SK-N-SH (cell line): ENCODE measurements at regions not wholly inside any gene's neighbourhood (a gene's known extent, or its start where the extent isn't known, plus 50 kb on each side); places are given as distances from the start of the nearest gene placed in this dataset.
"Not testable (repeated sequence)": the region's sequence is repeated elsewhere in the genome, so short reads cannot be mapped to it uniquely, and the experiment has no call there.

Experiments
- CTCF ChIA-PET: fragments of 300-600, 350-600 bp; formaldehyde crosslinking; extraction: SDS; loops from one replicate; lab custom pipeline; 2021; lab: Yijun Ruan, JAX
- POLR2A ChIA-PET: fragments of 350-600 bp; sonication (Branson Sonifier 250); formaldehyde crosslinking; extraction: SDS; loops from one replicate; lab custom pipeline; 2020; ENCODE audit warnings: antibody characterized with exemption, inconsistent platforms; lab: Yijun Ruan, JAX
- DNase-seq: peaks from one replicate; pipeline ENCODE4 v3.0.0; 2012
- H2AFZ ChIP-seq: fragments of 200-600 bp; sonication (generic); 2 replicates; pipeline ENCODE4 v1.8.1; 2016; ENCODE audit warnings: antibody characterized with exemption, mild to moderate bottlenecking, low read depth
- H3F3A ChIP-seq: fragments of 200-600 bp; sonication (generic); replicated peaks from 2 replicates; pipeline ENCODE3; 2016; ENCODE audit warnings: antibody characterized with exemption, mild to moderate bottlenecking; ENCODE audit not compliant: insufficient read depth
- H3K27ac ChIP-seq, 2 experiments: fragments of 200-500 bp in 1 of 2; fragments of 200-600 bp in 1 of 2; sonication (Bioruptor generic) in 1 of 2; sonication (generic), shearing (Covaris generic) in 1 of 2; 2 replicates each; pipeline versions ENCODE4 v1.5.1 to v1.6.1; 2014 to 2016; ENCODE audit warnings: low read depth in 2 of 2, inconsistent platforms in 1 of 2, low read length in 1 of 2, mild to moderate bottlenecking in 1 of 2, mixed read lengths in 1 of 2
- H3K27me3 ChIP-seq: fragments of 200-600 bp; sonication (generic), shearing (Covaris generic); 2 replicates; pipeline ENCODE4 v1.6.1; 2016; ENCODE audit warnings: mixed run types; ENCODE audit not compliant: insufficient read depth
- H3K36me3 ChIP-seq, 2 experiments: fragments of 200-500 bp in 1 of 2; fragments of 200-600 bp in 1 of 2; sonication (Bioruptor generic) in 1 of 2; sonication (generic) in 1 of 2; replicated peaks in 1 of 2; 2 replicates each; pipeline versions ENCODE3 to v1.5.1; 2014 to 2016; ENCODE audit warnings: low read length in 1 of 2, mild to moderate bottlenecking in 1 of 2; ENCODE audit not compliant: insufficient read depth in 2 of 2, control insufficient read depth in 1 of 2
- H3K4me1 ChIP-seq, 2 experiments: fragments of 200-500 bp in 1 of 2; fragments of 200-600 bp in 1 of 2; sonication (Bioruptor generic) in 1 of 2; sonication (generic), shearing (Covaris generic) in 1 of 2; 2 replicates each; pipeline versions ENCODE4 v1.5.1 to v1.6.1; 2014 to 2016; ENCODE audit warnings: low read depth in 1 of 2, low read length in 1 of 2, mixed run types in 1 of 2; ENCODE audit not compliant: insufficient read depth in 2 of 2, control insufficient read depth in 1 of 2
- H3K4me2 ChIP-seq: fragments of 200-600 bp; sonication (generic), shearing (Covaris generic); 2 replicates; pipeline ENCODE4 v1.6.1; 2017; ENCODE audit warnings: mixed run types
- H3K4me3 ChIP-seq, 2 experiments: fragments of 200-500 bp in 1 of 2; fragments of 200-600 bp in 1 of 2; sonication (Bioruptor generic) in 1 of 2; sonication (generic), shearing (Covaris generic) in 1 of 2; 2 replicates each; pipeline versions ENCODE4 v1.5.1 to v1.8.1; 2014 to 2016; ENCODE audit warnings: low read depth in 2 of 2, inconsistent platforms in 1 of 2, low read length in 1 of 2, mild to moderate bottlenecking in 1 of 2, mixed read lengths in 1 of 2, moderate library complexity in 1 of 2
- H3K79me2 ChIP-seq: fragments of 200-600 bp; sonication (generic); 2 replicates; pipeline ENCODE4 v1.8.1; 2017; ENCODE audit warnings: mild to moderate bottlenecking; ENCODE audit not compliant: insufficient read depth
- H3K9ac ChIP-seq: fragments of 200-600 bp; sonication (generic); 2 replicates; pipeline ENCODE4 v1.6.1; 2017; ENCODE audit warnings: mixed run types
- H3K9me2 ChIP-seq: fragments of 200-600 bp; sonication (generic); 2 replicates; pipeline ENCODE4 v1.6.1; 2017; ENCODE audit warnings: mixed run types
- H3K9me3 ChIP-seq: fragments of 200-600 bp; sonication (generic); 2 replicates; pipeline ENCODE4 v1.6.1; 2017; ENCODE audit warnings: mixed run types, mild to moderate bottlenecking, moderate library complexity
- H4K20me1 ChIP-seq: fragments of 200-600 bp; sonication (generic); 2 replicates; pipeline ENCODE4 v1.6.1; 2017; ENCODE audit warnings: mild to moderate bottlenecking, mixed run types; ENCODE audit not compliant: insufficient read depth
- EP300 ChIP-seq, 2 experiments: IDR thresholded peaks; 2 replicates each; pipeline versions ENCODE4 v1.4.0 to v1.6.1; 2012; ENCODE audit warnings: borderline replicate concordance in 1 of 2, low read depth in 1 of 2, low read length in 1 of 2
- FOSL2 ChIP-seq: IDR thresholded peaks from 2 replicates; pipeline ENCODE4 v1.4.0; 2012; ENCODE audit warnings: low read depth, mild to moderate bottlenecking, moderate library complexity, borderline replicate concordance
- JUND ChIP-seq: IDR thresholded peaks from 2 replicates; pipeline ENCODE4 v1.4.0; 2012
- MEF2A ChIP-seq: IDR thresholded peaks from 2 replicates; pipeline ENCODE4 v1.4.0; 2012; ENCODE audit warnings: low read depth, borderline replicate concordance
- NFIC ChIP-seq: IDR thresholded peaks from 2 replicates; pipeline ENCODE4 v1.4.0; 2012; ENCODE audit warnings: borderline replicate concordance
- NRF1 ChIP-seq: IDR thresholded peaks from 2 replicates; pipeline ENCODE4 v1.6.1; 2012; ENCODE audit warnings: low read depth, mild to moderate bottlenecking, low read length
- RCOR1 ChIP-seq: fragments of 150-350 bp; IDR thresholded peaks from 2 replicates; pipeline ENCODE4 v1.6.1; 2017; ENCODE audit warnings: antibody characterized with exemption, low read length
- RFX5 ChIP-seq: IDR thresholded peaks from 2 replicates; pipeline ENCODE4 v1.6.1; 2012; ENCODE audit warnings: mild to moderate bottlenecking, improper control_type of control experiment, low read length
- SIN3A ChIP-seq: IDR thresholded peaks from 2 replicates; pipeline ENCODE4 v1.6.1; 2012; ENCODE audit warnings: low read depth, mild to moderate bottlenecking, low read length, moderate library complexity, borderline replicate concordance
- YY1 ChIP-seq: IDR thresholded peaks from 2 replicates; pipeline ENCODE4 v1.4.0; 2012; ENCODE audit warnings: low read depth, mild to moderate bottlenecking
- WGBS: methylation state at CpG from one replicate; pipeline ENCODE4 v1.1.6; 2017; ENCODE audit warnings: low lambda C conversion rate; 5-methylcytosine and 5-hydroxymethylcytosine counted together
- TF ChIP-seq, protein P1 (sequence below): IDR thresholded peaks from 2 replicates; pipeline ENCODE4 v1.4.0; 2012; ENCODE audit warnings: low read depth, borderline replicate concordance
- TF ChIP-seq, protein P2 (sequence below): fragments of 150-350 bp; IDR thresholded peaks from 2 replicates; pipeline ENCODE4 v1.6.1; 2016; ENCODE audit warnings: mild to moderate bottlenecking, low read depth, low read length
- TF ChIP-seq, protein P3 (sequence below): IDR thresholded peaks from 2 replicates; pipeline ENCODE4; 2012

DNA sequence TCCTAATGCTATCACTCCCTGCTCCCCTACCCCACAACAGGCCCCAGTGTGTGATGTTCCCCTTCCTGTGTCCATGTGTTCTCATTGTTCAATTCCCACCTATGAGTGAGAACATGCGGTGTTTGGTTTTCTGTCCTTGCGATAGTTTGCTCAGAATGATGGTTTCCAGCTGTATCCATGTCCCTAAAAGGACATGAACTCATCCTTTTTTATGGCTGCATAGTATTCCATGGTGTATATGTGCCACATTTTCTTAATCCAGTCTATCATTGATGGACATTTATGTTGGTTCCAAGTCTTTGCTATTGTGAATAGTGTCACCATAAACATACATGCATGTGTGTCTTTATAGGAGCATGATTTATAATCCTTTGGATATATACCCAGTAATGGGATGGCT is 80.4 kb upstream of the B3GAT1 start:
- H2AFZ ChIP-seq, CTCF ChIA-PET, H4K20me1 ChIP-seq, H3K4me3 ChIP-seq, H3K9me2 ChIP-seq, H3K9ac ChIP-seq, H3K4me2 ChIP-seq, H3K4me1 ChIP-seq, H3K36me3 ChIP-seq, DNase-seq, POLR2A ChIA-PET, H3F3A ChIP-seq, H3K9me3 ChIP-seq, H3K27ac ChIP-seq, H3K79me2 ChIP-seq, H3K27me3 ChIP-seq: not testable (repeated sequence)
- 37% methylated on average over 2 of the region's 2 CpGs for WGBS

DNA sequence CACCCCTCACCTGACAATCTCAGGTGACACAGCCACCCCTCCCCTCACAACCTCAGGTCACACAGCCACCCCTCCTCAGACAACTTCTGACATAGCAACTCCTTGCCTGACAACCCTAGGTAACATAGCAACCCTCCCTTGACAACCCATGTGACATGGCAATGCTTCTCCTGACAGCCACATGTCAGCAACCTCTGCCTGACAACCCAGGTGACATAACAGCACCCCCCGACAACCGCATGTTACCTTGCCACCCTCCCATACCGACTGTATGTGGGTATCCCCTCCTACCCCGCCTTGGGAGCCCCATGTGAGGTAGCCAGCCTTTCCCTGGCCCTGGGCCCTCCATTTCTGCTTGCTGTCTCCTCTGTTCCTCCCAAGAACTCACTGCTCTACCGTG is 77.7 kb upstream of the B3GAT1 start:
- Histone ChIP-seq H4K20me1 (no peaks in the 10 kb centered on the region), H3K9ac (no peak overlapping the region), H2AFZ (no peak overlapping the region), H3K9me2 (no peaks in the 10 kb centered on the region), H3K27ac (no peak overlapping the region), H3K4me1 (no peaks in the 10 kb centered on the region), H3K79me2 (no peaks in the 10 kb centered on the region), H3K9me3 (no peaks in the 10 kb centered on the region), H3F3A (no peaks in the 10 kb centered on the region), H3K36me3 (no peaks in the 10 kb centered on the region), H3K4me2 (no peak overlapping the region), H3K4me3 (no peak overlapping the region), H3K27me3 (no peaks in the 10 kb centered on the region)
- TF ChIP-seq JUND (no peak), MEF2A (no peak), SIN3A (no peak), NRF1 (no peak), RFX5 (no peak), NFIC (no peak), RCOR1 (no peak), EP300 (IDR thresholded peaks at IDR 0.05; ENCODE audit: borderline replicate concordance in 1 of 2, low read depth in 1 of 2, low read length in 1 of 2) (no peak), FOSL2 (no peak), YY1 (no peak)
- TF ChIP-seq, protein P1, sequence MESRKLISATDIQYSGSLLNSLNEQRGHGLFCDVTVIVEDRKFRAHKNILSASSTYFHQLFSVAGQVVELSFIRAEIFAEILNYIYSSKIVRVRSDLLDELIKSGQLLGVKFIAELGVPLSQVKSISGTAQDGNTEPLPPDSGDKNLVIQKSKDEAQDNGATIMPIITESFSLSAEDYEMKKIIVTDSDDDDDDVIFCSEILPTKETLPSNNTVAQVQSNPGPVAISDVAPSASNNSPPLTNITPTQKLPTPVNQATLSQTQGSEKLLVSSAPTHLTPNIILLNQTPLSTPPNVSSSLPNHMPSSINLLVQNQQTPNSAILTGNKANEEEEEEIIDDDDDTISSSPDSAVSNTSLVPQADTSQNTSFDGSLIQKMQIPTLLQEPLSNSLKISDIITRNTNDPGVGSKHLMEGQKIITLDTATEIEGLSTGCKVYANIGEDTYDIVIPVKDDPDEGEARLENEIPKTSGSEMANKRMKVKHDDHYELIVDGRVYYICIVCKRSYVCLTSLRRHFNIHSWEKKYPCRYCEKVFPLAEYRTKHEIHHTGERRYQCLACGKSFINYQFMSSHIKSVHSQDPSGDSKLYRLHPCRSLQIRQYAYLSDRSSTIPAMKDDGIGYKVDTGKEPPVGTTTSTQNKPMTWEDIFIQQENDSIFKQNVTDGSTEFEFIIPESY, result no peak
- TF ChIP-seq, protein P2, sequence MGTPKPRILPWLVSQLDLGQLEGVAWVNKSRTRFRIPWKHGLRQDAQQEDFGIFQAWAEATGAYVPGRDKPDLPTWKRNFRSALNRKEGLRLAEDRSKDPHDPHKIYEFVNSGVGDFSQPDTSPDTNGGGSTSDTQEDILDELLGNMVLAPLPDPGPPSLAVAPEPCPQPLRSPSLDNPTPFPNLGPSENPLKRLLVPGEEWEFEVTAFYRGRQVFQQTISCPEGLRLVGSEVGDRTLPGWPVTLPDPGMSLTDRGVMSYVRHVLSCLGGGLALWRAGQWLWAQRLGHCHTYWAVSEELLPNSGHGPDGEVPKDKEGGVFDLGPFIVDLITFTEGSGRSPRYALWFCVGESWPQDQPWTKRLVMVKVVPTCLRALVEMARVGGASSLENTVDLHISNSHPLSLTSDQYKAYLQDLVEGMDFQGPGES, result no peak
- TF ChIP-seq, protein P3, sequence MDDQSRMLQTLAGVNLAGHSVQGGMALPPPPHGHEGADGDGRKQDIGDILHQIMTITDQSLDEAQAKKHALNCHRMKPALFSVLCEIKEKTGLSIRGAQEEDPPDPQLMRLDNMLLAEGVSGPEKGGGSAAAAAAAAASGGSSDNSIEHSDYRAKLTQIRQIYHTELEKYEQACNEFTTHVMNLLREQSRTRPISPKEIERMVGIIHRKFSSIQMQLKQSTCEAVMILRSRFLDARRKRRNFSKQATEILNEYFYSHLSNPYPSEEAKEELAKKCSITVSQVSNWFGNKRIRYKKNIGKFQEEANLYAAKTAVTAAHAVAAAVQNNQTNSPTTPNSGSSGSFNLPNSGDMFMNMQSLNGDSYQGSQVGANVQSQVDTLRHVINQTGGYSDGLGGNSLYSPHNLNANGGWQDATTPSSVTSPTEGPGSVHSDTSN, result no peak
- ChIA-PET CTCF (no interaction called here), POLR2A (no interaction called here)
- 8% methylated on average over 5 of the region's 5 CpGs for WGBS
- no peak for DNase-seq
